NCI-H2171 (cell line): ENCODE measurements at regions not wholly inside any gene's neighbourhood (a gene's known extent, or its start where the extent isn't known, plus 50 kb on each side); places are given as distances from the start of the nearest gene placed in this dataset.
"Not testable (repeated sequence)": the region's sequence is repeated elsewhere in the genome, so short reads cannot be mapped to it uniquely, and the experiment has no call there.

Experiments
- DNase-seq: peaks from one replicate; lab custom pipeline; 2025; lab: John Stamatoyannopoulos, UW

DNA sequence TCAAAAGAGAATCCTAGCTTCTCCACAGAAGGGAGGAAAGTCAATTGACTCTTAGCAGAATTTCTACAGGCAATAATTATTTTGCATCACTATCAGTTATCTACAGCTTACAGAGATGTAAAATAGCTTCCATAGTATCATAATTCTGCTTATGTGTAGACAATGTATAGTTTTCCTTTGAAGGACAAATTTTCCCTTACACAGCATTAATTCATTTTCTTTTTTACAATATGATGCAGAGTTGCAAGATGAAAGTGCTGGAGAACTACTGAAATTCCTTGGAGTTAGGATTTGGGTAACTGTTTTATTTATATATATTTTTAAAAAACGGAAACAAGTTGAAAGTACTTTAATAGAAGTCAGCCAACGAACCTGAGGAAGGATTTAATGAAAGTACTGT is 111.0 kb upstream of the CPHXL start:
- no peak for DNase-seq

DNA sequence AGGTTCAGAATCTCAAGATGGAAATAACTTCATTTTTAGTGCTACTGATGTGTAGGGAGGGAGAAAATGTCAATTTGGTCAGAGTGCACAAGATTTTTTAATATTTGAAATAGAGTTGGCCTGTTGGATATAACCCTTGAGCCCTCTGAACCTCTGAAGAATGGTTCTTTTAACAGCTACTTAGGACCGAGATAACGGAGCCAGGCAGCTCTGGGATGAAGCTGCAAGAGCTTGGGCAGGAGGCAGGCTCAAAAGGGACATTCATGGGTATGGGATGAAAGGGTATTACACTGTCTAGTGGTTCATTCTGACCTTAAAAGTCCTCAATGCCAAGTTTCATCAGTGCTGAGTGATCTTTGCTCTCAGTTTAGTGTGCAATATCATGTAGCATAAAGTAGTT is 111.4 kb upstream of the CPHXL start:
- no peak for DNase-seq

DNA sequence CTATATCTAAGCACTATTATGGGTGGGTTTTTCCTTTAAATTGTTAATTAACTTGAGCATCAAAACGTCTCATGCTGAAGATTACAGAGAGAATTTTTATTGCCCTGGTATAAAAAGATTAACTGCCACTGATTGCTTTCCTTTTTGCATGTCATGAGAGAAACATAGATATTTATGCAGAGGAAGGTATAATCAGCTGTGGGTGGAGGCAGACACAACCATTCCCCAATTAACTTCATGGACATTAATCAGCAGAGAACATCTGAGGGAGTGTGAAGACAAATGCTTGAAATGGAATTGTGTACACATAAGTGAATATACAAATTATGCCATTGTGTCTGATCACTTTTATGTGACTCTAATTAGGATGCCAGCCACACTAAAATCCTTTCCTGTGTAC is 115.2 kb upstream of the CPHXL start:
- no peak for DNase-seq

DNA sequence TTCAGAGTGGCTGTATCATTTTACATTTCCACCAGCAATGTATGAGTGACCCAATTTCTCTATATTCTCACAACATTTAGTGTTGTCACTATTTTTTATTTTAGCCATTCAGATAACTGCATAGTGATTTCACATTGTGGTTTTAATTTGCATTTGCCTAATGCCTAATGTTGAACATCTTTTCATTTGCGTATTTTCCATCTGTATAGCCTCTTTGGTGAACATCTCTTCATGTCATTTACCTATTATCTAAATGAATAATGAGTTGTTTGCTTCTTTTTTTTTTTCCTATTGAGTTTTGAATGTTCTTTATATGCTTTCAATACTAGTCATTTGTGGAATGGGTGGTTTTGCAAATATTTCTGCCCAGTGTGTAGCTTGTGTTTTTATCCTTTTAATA is 120.9 kb upstream of the CPHXL start:
- DNase-seq = no peak

DNA sequence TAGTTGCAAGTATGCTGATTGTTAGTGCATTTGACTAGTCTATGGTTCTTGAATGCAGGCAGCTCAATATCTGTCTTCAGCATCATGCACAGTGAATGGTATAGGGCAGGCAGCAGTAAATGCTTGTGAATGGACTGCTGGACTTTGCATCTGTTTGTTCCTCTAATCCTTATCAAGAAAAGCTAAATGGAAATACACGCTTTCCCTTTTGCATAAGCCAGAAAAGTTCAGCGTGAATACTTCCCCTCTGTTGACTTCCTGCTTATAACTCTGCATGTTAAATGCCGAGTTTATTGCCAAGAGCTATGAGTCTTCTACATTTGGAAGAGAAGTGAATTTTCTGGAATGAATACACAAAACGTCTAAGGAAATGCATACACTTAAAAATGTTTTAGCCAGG is 127.9 kb upstream of the CPHXL start:
- DNase-seq = no peak

DNA sequence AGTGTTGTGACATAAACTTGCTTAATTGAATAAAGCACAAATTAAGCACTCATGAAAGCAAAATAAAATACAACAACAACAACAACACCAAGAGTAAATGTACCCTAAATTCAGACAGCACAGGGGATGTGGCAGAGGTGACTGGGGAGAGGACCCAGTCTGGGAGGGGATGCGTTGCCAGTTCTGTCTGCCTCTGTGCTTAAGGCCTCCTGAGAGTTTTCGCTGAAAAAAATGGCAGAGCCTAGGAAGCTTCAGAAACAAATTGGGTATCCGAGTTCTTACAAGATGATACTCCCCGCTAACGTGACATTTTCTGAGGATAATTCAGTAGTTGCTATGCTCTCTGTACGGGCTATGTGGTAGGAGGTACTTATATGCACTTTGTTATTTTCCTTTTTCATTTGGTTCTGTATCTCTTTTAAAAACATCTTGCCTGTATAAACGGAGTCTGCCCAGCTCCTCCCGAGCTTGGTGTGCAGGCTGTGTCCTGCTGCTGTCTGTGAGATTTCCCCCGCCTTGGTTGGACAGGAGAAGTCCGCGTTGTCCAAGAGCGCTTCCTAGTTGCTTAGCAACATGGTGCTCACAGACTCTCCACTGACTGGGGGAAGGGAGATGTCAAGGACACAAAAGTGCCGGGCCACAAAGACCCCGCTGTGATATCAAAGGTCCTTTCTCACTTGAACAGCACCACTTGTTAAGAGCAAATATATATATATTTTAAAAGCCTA is 134.2 kb upstream of the CPHXL start:
- DNase-seq = no peak

DNA sequence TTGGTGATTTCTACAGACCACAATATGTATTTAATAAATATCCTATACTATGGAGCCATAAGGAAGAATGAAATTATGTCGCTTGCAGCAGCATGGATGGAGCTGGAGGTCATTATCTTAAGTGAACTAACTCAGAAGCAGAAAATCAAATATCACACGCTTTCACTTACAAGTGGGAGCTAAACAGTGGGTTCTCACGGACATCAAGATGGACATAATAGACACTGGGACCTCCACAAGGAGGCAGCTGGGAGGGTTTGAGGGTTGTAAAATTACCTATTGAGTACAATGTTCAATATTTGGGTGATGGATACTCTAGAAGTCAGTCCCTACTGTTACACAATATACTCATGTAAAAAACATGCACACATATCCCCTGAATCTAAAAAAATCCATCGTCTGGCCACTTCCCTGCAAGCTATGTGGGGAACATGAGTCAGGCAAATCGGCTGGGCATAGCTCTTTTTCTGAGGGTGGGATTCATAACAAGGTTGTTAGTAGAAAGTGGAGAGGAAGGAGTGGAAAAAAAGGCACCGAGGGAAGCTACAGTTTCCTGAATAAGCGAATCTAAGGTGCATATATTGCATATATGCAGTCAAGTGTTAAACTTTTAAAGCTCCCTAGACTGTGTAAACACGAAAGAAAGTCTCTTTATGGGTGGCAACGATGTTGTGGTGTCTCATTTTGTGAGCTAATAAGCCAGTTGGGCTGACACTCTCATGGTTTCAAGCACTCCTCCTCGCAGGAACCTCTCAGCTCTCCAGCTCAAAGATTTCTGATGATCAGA is 135.2 kb upstream of the CPHXL start:
- DNase-seq = no peak

DNA sequence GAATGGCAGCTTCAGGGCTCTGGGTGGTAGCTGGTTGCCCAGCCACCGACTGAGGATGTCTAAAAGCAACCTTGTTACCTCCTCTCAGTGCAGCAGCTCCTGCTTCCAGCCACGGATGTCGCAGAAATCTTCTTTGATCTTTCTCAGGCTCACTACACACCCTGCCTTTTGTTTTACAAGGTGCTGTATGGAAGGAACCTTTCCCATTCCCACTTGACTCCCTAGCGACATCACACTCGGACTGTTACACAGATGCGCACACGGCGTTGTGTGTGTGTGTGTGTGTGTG is 135.8 kb upstream of the CPHXL start:
- DNase-seq = no peak

DNA sequence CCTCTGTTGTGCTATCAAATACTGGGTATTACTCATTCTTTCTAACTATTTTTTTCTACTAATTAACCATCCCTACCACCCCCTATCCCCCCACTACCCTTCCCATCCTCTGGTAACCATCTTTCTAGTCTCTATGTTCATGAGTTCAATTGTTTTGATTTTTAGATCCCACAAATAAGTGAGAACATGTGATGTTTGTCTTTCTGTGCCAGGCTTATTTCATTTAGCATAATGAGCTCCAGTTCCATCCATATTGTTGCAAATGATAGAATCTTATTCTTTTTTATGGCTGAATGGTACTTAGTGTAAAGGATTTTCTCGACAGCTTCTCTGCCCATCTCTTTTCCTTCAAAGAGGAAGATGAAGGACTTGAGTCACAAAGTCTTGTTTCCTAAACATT is 138.0 kb upstream of the CPHXL start:
- DNase-seq = no peak

DNA sequence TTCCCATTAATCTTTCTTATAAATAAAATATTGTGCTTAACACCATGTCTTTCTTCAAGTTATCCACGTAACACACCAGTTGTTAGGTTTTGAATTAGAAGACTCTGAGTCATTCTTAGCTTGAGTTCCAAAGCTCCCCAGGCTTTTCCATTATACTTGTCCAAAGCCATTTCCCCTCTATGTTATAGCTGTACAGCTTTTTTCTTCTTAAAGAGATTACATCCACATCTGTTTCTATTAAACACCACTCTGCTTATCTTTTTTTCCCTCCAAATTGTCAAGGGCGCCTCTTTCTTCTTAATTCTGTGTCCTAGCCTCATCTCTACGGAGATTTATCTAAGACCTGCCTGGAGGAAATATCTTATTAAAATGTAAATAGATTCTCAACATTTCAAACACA is 139.4 kb upstream of the CPHXL start:
- DNase-seq = no peak

DNA sequence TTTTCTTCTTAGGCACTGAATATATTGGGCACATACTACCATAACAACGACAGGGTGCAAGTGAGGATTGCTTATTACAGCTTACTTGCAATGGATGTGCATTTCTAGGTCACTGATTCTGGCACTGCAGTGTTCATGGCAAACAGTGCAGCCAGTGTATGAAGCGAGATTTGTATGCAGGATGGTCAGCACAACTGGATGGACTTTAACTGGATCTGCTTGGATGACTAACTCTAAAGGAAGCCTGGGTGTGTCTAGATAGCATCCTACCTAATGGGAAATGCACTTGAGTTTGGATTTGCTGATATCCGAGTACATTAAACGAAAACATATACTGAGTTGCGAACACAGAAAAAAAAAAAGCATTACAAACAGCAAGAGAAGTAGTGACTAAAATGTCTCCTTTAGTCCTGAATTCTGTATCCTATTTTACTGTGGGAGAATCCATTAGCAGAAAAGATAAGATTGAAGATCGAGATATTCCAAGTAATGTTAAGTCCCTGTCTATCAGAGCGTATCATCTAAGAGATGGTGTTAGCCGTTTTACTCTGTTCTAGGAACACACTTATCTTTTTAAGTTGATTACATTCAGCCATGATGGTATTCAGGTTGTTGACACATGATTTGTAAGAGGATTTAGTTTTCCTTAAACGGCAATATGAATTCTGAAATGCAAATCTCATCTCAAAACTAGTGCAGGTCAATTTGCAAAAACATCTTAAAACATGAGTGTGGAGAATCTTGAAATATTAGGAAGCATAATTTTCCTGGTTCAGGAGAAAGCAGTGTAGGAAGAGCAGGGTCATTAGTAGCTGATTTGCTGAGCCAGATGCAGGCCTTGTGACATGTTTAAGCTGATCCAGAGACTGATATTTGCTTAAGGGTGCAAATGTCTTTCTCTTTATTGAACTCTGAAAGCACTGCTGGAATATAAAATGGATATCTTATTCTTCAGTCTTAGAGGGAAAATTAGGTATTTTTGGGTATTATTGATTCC is 142.6 kb upstream of the CPHXL start:
- DNase-seq = no peak

DNA sequence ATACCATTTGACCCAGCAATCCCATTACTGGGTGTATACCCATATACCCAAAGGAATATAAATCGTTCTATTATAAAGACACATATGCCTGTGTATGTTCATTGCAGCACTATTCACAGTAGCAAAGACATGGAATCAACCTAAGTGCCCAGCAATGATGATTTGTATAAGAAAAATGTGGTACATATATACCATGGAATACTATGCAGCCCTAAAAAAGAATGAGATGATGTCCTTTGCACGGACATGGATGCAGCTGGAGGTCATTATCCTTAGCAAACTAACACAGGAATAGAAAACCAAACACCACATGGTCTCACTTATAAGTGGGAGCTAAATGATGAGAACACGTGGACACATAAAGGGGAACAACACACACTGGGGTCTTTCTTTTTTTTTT is 155.0 kb upstream of the CPHXL start:
- not testable (repeated sequence) for DNase-seq

DNA sequence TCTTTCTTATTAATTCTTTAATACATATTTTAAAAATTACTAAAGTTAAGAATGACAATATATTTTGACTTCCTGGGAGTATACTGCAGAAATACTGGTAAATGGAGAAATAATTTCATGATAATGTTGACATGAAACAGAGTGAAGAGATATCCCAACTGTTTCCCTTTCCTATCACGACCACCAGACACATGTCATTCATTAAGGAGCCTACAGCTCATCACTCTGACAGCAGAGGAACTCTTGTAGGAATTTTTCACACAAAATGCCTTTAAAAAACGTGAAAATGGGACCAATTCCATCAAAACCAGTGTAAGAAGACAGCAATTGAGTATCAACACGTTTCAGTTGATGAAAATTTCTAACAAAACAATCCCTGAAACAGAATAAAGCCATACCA is 172.9 kb upstream of the CPHXL start:
- DNase-seq = no peak

DNA sequence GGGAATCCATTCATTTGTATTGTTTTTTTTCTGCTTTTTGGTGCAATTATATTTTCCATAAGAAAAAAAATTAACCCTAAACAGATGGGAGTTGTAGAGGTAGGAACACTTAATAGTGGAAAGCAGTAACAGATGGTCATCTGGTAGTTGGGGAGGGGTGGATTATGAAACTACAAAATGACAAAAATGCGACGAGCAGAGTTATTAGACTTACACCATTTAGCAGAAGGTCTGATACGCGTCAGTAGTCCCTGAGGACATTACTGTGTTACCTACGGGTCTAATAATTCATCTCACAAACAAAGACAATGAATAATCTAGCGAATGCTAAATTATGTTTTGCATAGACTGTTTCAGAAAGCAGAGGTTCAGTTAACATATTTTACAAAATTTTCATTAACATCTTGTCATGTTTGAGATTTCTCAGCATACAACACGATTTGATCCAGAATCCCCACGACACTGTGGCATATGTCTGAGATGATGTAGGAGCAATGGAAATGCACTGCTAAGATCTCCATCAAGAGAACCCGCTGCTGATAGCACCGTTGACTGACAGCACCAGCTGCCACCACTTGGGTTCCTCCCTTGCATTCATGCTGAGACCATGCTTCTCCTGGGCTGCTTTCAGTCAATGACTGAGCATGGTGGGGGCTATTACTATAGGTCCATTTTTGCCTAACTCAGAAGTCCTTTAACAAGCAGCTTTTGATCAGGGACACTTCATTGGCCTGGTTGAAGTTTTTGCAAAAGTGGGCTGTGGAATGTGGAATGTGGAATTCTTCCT is 182.2 kb upstream of the CPHXL start:
- DNase-seq = peak; percentile 93

DNA sequence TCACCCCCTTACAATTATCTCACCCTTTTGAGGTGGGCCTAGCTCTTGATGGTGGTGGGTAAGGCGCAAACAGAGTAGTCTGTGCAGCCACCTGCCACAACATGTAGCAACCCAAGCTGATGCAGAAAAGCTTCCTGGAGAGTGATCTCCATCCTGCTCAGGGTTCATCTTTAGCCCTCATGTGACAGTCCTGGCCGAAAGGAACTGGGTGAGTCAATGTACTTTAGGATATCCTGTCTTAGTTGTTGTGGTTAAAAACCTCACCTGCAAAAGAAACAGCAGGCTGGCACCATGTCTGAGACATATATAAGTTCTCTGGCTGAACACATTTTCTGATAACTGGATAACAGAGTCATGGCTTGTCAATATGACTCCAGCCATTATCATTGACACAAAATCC is 183.5 kb upstream of the CPHXL start:
- no peak for DNase-seq

DNA sequence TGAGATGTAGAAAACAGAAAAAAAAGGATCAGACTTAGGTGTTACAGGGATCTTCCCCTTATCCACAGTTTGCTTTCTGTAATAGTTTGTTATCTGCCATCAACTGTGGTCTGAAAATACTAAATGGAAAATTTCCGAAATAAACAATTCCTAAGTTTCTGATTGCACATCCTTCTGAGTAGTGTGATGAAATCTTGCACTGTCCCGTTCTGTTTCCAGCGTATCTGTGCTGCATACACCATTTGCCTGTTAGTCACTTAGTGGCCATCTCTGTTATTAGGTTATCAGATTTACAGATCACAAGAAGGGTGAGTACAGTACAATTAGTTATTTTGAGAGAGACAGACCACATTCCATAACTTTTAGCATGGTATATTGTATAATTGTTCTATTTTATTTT is 185.6 kb upstream of the CPHXL start:
- DNase-seq = no peak

DNA sequence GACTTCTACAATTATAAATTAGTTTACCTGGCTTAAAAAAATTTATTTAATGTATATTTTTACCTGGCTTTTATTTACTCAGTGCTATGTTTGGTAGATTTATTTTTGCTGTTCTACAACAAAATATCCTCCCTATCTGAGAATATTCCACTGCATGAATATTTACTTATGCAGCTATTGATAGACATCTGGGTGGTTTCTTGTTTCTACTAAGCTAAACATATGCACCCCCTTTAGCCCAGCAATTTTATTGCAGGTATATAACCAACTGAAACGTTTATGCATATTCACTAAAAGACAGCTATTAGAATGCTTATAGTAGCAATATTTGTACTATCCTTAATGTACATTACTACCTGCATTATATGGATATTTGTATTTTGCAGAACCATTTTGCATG is 187.7 kb upstream of the CPHXL start:
- DNase-seq = no peak

DNA sequence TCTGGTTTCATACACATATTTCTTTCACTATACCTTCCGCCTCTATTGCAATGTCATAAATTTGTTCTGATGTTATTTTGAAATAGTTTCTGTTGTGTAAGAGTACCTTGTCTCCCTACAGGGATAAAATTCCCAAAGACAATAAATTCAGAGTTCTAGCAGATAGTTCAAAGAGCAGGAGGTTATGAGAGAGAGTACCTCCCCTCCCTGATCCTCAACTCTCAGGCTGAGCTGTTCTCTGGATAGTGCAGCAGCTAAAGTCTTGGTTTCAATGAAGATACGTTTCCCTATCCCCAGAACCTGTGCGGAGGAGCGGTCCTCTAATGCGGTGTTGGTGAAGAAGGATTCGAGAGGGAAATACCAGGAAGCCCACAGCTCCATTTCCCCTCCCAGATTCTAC is 190.2 kb upstream of the CPHXL start:
- DNase-seq = no peak

DNA sequence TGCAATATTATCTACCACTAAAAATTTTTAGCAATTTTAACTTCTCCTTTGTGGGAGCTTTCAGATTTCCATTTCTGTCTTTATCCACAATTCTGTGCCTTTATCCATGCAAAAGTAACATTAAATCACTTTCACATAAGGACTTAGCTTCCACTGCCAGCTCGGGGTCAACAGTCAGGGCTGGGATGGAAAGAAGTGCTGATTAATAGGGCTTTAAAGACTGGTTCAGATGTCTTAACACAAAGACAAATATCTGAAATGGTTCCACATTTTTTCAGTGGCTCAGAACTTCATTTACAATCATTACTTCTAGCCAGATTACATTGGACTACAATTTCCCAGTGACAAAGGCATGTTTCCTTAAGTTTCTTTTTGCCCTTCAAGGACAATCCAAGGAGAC is 191.8 kb upstream of the CPHXL start:
- DNase-seq = no peak

DNA sequence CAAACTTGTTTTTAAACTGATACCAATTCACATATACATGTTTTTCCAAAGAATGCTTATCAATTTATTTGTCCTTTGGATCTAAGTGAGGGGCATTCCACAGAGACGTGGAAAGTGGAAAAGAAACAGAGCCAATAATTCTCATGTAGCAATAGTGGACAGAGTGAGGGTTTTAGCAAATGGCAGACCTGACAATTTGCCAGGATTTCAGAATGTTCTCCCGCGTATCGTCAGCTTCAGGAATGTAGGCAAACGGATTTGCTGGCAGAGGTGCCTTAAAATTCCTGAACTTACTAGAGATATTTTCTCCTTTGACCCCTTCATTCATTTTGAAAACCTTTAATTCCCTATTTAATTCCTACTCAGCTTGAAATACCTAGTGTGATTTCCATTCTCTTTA is 193.4 kb upstream of the CPHXL start:
- DNase-seq = no peak

DNA sequence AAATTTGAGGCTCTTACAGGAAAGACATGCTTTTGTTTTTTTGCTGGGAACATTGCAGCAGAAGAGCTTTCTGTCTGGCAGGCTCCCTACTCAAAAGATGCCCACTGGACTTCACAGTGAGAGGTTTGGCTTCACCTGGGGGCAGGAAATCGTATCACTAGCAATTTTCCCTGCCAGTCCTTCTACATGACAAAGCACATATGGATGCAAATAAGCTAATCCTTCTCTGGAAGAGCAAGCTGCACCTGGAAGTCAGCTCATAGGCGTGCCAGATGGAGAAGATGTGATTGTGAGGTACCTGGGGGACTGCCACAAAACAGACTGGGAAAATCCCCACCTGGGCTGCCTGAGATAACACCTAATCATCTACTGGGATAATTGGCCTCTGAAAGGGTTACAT is 195.0 kb upstream of the CPHXL start:
- DNase-seq = peak; percentile 77

DNA sequence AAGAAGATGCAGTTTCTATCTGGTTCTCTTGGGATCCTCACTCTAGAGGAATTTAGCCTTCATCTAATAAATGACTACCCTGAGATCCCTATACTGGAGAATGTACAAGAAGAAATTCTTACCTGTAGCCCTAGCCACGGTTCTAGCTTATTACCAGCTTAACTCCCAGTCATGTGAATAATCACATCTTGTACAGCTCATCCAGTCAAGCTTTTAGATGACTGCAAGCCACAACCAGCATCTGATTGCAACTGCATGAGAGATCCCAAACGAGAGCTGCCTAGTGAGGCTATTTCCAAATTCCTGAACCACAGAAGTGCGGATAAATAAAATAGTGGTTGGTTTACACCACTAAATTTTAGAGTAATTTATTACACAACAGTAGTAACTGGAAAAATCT is 196.0 kb upstream of the CPHXL start:
- no peak for DNase-seq
